ENCODE measurements at regions not wholly inside any gene's neighbourhood (a gene's known extent, or its start where the extent isn't known, plus 50 kb on each side); places are given as distances from the start of the nearest gene placed in this dataset.

- H3K4me3 ChIP-seq = no peak overlapping the region
- no peak overlapping the region for H3K27ac ChIP-seq
- peaks cover 12% of the 10 kb centered on the region; the same call in 2 of the 3 replicates for H3K4me1 ChIP-seq
- no peak for TF ChIP-seq CEBPB (IDR thresholded peaks at IDR 0.05)
- no peak for TF ChIP-seq E2F6 (IDR thresholded peaks at IDR 0.05; ENCODE audit: borderline replicate concordance, low read depth)
- TF ChIP-seq CHD4 (IDR thresholded peaks at IDR 0.05; ENCODE audit: borderline replicate concordance) = no peak
- TF ChIP-seq RARB (CRISPR knock-in tag; IDR thresholded peaks at IDR 0.05) = no peak
- no peak for TF ChIP-seq HDAC2 (IDR thresholded peaks at IDR 0.05)
- no peak for TF ChIP-seq ESRRA (IDR thresholded peaks at IDR 0.05; ENCODE audit: borderline replicate concordance, low read length)
- no peak for TF ChIP-seq ZNF302 (CRISPR knock-in tag; IDR thresholded peaks at IDR 0.05)
- no peak for TF ChIP-seq CTCF (IDR thresholded peaks at IDR 0.05)
- TF ChIP-seq POLR2A (IDR thresholded peaks at IDR 0.05; ENCODE audit: low read length) = no peak
- TF ChIP-seq PBX3 (IDR thresholded peaks at IDR 0.05) = no peak
- TF ChIP-seq KDM5A (IDR thresholded peaks at IDR 0.05) = no peak
- no peak for TF ChIP-seq TP53 (CRISPR knock-in tag; IDR thresholded peaks at IDR 0.05)
- TF ChIP-seq NR3C1 (IDR thresholded peaks at IDR 0.05) = no peak
- no peak for TF ChIP-seq FOXS1 (CRISPR knock-in tag; IDR thresholded peaks at IDR 0.05)
- TF ChIP-seq TFCP2L1 (CRISPR knock-in tag; IDR thresholded peaks at IDR 0.05) = no peak
- no peaks in the 10 kb centered on the region for H3K9me3 ChIP-seq
- DNase-seq (ENCODE audit: low read depth in 1 of 2, low spot score in 1 of 2) (no peak), FAIRE-seq (no peak), ATAC-seq (no peak)
- H3K4me2 ChIP-seq = no peak overlapping the region
- 73% methylated on average over 5 of the region's 5 CpGs for whole genome bisulfite sequencing (ENCODE audit: missing lambda C conversion rate)
- POLR2A ChIA-PET = no interaction called here
- CTCF ChIA-PET = interaction anchor here (2.1 kb wide), 1 partner anchor 9 kb away, joined by 7 read pairs; no protein-coding TSS in a partner anchor
Measured at GRCh38 chr10:117664288-117664687, 121.7 kb downstream of the EMX2 start.

- no peaks in the 10 kb centered on the region for H3K9me3 ChIP-seq
- no peak overlapping the region for H3K27ac ChIP-seq
- ATAC-seq (no peak), FAIRE-seq (no peak), DNase-seq (ENCODE audit: low read depth in 1 of 2, low spot score in 1 of 2) (no peak)
- H3K4me2 ChIP-seq = no peak overlapping the region
- no peak overlapping the region for H3K4me3 ChIP-seq
- ChIA-PET POLR2A (no interaction called here), CTCF (no interaction called here)
- TF ChIP-seq KDM1A (IDR thresholded peaks at IDR 0.05; ENCODE audit: low read depth) (no peak), ESRRA (IDR thresholded peaks at IDR 0.05; ENCODE audit: borderline replicate concordance, low read length) (no peak), PBX3 (IDR thresholded peaks at IDR 0.05) (no peak), ELK1 (IDR thresholded peaks at IDR 0.05; ENCODE audit: low read depth, low read length) (no peak), GATA3 (IDR thresholded peaks at IDR 0.05; ENCODE audit: borderline replicate concordance) (no peak), HES2 (IDR thresholded peaks at IDR 0.05) (no peak), RCOR1 (IDR thresholded peaks at IDR 0.05; ENCODE audit: low read depth, low read length) (no peak), ZSCAN20 (CRISPR knock-in tag; IDR thresholded peaks at IDR 0.05) (no peak), RFX5 (IDR thresholded peaks at IDR 0.05) (no peak), MYC (IDR thresholded peaks at IDR 0.05; ENCODE audit: borderline replicate concordance, low read length) (no peak), HOXB13 (CRISPR knock-in tag; IDR thresholded peaks at IDR 0.05; ENCODE audit: low read depth) (no peak), HOXB5 (CRISPR knock-in tag; IDR thresholded peaks at IDR 0.05) (no peak), EP300 (IDR thresholded peaks at IDR 0.05) (no peak), CHD2 (IDR thresholded peaks at IDR 0.05; ENCODE audit: low read length, partially characterized antibody) (no peak), RARB (CRISPR knock-in tag; IDR thresholded peaks at IDR 0.05) (no peak), EHMT2 (IDR thresholded peaks at IDR 0.05; ENCODE audit: low read depth) (no peak)
- 35% methylated on average over 5 of the region's 5 CpGs for WGBS (ENCODE audit: missing lambda C conversion rate)
- H3K4me1 ChIP-seq = peaks cover 12% of the 10 kb centered on the region; the same call in 2 of the 3 replicates
Measured at GRCh38 chr10:117666166-117666565, 123.6 kb downstream of the EMX2 start.

Measured in A549 (cell line).